Central memory CD4-positive, alpha-beta T cell (primary cell): ENCODE measurements at regions not wholly inside any gene's neighbourhood (a gene's known extent, or its start where the extent isn't known, plus 50 kb on each side); places are given as distances from the start of the nearest gene placed in this dataset.

Experiments
- DNase-seq: peaks from one replicate; pipeline ENCODE4 v3.0.0; 2022

- DNase-seq = no peak
Observed at GRCh38 chr3:67864587-67865183, 210.3 kb upstream of the SUCLG2 start.

GRCh38 chr3:67863869-67864268 lies 209.5 kb upstream of the SUCLG2 start:
- no peak for DNase-seq

GRCh38 chr3:67860429-67860828 lies 206.0 kb upstream of the SUCLG2 start:
- no peak for DNase-seq

- DNase-seq = no peak
Observed at GRCh38 chr3:67858492-67858891, 204.1 kb upstream of the SUCLG2 start.

DNA sequence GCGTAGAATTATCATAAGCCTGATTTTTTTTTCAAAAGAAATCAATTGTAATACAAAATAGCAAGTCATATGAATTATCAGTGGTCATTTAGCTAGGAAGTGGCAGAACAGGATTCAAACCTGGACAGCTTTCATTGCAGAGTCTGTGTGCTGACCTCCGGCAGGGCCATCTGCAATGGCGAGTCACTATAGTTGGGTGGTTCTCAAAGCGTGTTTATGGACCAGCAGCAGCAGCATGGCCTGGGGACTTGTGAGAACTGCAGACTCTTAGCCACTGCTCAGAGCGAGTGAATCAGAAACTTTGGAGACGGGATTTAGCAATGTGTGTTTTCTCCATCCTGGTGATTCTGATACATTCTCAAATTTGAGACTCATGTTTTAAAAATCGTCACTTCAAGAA lies 202.3 kb upstream of the SUCLG2 start:
- no peak for DNase-seq

GRCh38 chr3:67854663-67855062 lies 200.3 kb upstream of the SUCLG2 start:
- DNase-seq = no peak

DNA sequence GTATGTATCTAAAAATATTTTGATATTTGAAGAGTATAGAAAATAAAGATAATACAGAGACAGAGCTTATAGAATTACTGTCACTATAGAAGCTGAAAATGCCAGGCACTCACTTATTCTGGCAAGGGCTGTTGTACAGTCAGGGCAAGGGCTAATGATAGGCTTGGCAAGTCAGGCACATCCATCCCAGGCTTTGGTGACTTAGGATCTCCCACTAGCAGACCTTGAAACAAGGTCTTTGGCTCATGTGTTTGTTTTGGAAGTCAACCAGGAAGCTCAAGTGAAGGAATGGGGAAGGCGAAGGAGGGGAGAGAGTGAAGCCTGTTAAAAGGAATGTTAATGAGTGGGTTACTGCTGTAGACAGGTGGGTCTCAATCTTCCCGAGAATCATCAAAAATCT lies 199.1 kb upstream of the SUCLG2 start:
- DNase-seq = no peak

GRCh38 chr3:67848299-67848698 lies 193.9 kb upstream of the SUCLG2 start:
- no peak for DNase-seq

DNA sequence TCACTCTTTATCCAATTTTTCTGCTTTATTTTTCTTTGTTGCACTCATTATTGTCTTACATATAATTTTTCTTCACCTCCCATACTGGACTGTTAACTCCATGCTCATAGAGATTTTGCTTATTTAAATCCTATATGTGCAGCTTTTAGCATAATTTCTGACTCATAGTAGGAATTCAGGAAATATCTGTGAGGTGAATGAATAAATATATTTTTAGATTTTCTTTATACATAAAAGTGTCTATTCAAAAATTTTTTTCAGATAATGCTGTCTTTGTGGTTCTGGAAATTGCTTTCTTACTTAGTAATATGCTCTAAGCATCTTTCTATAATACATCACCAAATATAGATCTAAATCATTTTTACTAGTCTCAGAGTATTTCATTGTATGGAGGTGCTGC lies 191.8 kb upstream of the SUCLG2 start:
- no peak for DNase-seq

DNA sequence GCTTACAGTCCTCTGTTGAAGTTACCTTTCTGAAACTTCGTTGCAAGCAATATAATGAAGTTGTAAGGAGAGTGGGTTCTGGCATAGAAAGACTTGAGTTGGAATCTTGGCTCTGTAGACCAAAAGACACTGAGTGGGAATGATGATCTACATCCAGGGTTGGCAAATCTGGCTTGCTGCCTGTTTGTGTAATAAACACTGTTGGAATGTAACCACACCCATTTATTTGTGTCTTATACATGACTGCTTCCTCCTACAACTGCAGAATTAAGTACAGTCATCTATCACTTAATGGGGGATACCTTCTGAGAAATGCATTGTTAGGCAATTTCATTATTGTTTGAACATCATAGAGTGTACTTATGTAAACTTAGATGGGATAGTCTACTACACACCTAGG lies 178.4 kb upstream of the SUCLG2 start:
- no peak for DNase-seq

GRCh38 chr3:67831262-67831661 lies 176.8 kb upstream of the SUCLG2 start:
- no peak for DNase-seq

GRCh38 chr3:67828486-67829010 lies 174.1 kb upstream of the SUCLG2 start:
- DNase-seq = no peak

DNA sequence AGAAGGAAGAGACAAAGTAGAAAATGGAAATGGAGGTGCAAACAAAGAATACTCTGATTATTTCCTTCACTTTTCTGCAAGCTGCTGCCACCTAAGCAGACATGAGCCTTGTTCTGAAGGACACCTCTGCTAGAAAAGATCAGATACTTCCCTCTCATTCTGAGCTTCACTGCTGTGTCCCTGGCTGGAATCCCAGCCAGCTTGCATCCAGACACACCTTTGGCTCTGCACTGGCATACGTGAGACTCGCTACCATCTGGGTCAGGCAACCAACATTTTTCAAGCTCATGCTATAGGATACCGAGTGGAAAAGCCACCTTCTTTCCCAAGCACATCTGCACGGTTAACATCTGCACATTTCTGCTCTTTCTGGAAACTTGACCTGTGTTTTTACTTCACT lies 166.7 kb upstream of the SUCLG2 start:
- DNase-seq = no peak

DNA sequence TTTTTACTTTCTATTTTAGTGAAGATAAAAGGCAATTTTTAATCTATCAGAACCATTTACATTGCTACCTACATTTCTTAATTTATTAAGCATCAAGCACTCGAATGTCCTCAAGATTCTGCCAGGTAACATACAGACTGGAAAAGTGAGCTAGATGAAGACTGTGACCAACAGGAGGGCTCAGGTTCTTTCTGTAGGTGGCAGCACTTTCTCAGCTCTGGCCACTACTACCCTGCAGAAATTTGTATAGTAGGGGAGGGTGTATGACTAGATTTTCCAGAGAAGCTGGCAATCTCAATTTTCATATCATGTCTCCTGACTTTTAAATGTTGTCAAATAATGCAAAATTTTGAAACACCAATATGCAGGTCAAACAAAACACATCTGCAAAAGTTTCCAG lies 165.0 kb upstream of the SUCLG2 start:
- no peak for DNase-seq

GRCh38 chr3:67809370-67809935 lies 155.0 kb upstream of the SUCLG2 start:
- DNase-seq = no peak

DNA sequence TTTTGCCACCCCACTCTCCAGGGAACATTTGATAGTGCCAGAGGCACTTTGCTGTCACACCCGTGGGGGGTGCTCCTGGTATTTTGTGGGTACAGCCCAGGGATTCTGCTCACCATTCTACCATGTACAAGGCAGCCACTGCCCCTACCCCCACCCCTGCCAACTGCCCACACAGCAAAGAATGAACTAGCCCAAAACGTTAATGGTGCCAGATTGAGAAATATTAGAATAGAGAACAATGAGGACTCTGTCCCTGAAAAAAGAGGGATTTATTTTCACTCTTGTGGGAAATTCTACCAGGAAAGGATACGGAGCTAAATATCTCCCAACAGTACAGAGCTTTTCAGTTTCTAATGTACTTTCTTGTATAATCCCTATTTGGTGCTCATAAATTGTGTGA lies 154.5 kb upstream of the SUCLG2 start:
- no peak for DNase-seq

DNA sequence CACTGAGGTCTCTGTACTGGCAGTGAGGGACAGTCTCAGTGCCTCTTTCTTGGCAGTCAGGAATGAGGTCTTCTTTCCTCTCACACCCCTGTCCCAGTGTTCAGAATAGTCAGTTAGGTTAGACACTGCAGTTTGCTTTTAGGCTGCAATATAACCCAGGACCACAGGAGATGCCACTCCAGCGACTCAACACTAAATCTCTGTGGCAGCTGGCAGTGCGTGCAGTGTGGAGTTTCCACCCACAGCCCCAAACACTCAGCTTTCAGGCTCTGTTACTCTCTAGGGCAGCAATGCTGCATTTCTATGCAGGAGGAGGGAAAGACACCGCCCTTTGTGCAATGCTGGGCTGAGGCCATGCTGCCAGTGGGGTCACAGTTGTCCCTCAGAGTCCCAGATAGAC lies 150.2 kb upstream of the SUCLG2 start:
- no peak for DNase-seq

- no peak for DNase-seq
Observed at GRCh38 chr3:67804089-67804488, 149.7 kb upstream of the SUCLG2 start.

DNA sequence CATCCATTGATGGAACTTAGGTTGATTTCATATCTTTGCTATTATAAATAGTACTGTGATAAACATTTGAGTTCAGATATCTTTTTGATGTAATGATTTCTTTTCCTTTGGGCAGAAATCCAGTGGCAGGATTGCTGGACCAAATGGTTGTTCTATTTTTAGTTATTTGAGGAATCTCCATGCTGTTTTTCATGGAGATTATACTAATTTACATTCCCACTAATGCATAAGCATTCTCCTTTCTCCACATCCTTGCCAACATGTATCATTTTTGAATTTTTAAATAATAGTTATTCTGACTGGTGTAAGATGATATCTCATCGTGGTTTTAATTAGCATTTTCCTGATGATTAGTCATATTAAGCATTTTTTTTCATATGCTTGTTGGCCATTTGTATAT lies 144.0 kb upstream of the SUCLG2 start:
- DNase-seq = no peak

- no peak for DNase-seq
Observed at GRCh38 chr3:67791620-67792019, 137.2 kb upstream of the SUCLG2 start.

- DNase-seq = peak; percentile 48
Observed at GRCh38 chr3:67790043-67790442, 135.6 kb upstream of the SUCLG2 start.

- no peak for DNase-seq
Observed at GRCh38 chr3:67788396-67788795, 134.0 kb upstream of the SUCLG2 start.

DNA sequence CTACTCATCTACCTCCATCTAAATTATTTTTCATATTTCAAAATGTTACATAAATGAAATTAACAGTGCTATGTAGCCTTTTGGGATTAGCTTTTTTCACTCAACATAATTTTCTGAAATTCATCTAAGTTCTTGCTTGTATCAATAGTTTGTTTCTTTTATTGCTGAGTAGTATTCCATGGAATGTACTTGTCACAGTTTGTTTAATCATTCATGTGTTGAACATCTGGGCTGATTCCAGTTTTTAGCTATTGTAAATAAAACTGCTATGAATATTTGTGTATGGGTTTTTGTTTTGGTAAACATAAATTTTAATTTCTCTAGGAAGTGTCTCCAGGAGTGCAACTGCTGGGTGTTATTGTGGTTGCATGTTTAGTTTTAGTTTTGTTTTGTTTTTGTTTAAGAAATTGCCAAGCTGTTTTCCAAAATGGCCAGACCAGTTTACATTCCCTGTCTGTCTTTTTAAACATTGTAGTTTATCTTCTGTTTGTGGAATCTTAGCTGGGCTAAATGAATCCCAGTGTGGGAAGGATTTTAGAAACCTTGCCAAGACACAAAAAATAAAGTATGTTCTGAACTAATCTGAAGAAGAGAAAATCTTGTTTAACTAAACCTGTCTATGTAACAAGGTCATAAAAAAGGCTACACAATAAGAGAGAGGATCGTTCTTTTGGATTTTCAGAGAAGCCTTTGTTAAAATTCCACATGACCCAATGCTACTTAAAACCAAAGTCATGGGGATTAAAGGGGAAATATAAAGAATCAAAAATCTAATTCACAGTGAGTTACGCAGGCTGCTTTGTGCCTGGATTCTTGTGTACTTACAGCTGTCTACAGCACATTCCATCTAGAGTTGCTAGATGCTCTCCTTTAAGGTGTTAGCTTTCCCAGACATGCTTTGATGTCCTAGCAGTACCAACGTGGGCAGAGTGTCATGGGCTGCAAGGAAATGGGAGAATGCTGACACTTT lies 129.2 kb upstream of the SUCLG2 start:
- no peak for DNase-seq

DNA sequence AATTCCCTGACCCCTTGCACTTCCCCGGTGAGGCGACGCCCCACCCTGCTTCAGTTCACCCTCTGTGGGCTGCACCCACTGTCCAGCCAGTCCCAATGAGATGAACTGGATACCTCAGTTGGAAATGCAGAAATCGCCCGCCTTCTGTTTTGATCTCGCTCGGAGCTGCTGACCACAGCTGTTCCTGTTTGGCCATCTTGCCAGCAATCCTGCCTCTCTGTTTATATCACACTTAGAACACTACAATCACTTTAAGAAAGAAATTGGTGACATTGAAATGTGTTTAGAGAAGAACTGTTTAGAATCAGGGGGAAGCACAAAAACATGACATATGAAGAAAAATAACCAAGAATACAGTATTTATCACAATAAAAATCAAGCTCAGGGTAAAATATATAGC lies 127.5 kb upstream of the SUCLG2 start:
- DNase-seq = no peak
